Smooth muscle cell (in vitro differentiated cells): ENCODE measurements at regions not wholly inside any gene's neighbourhood (a gene's known extent, or its start where the extent isn't known, plus 50 kb on each side); places are given as distances from the start of the nearest gene placed in this dataset.
A peak's percentile ranks its signal among the peaks of the same experiment; 100 is the strongest.

Experiments used
- DNase-seq: peaks from one replicate; lab custom pipeline; 2025; ENCODE audit not compliant: unreplicated experiment; lab: John Stamatoyannopoulos, UW
- H2AFZ ChIP-seq: fragments of 200-600 bp; sonication (generic); 2 replicates; pipeline ENCODE4 v1.6.0; 2016; ENCODE audit warnings: antibody characterized with exemption, low read depth, mild to moderate bottlenecking
- H3F3A ChIP-seq: fragments of 200-600 bp; sonication (generic); 2 replicates; pipeline ENCODE4 v1.6.0; 2017; ENCODE audit warnings: antibody characterized with exemption, low read depth
- H3K27ac ChIP-seq: fragments of 200-600 bp; sonication (generic); 2 replicates; pipeline ENCODE4 v1.5.1; 2016; ENCODE audit warnings: low read depth, mild to moderate bottlenecking
- H3K27me3 ChIP-seq: fragments of 200-600 bp; sonication (generic); 2 replicates; pipeline ENCODE4 v1.6.1; 2016; ENCODE audit warnings: low read depth, mild to moderate bottlenecking
- H3K36me3 ChIP-seq: fragments of 200-600 bp; sonication (generic); 2 replicates; pipeline ENCODE4 v1.5.1; 2016; ENCODE audit warnings: low read depth
- H3K4me1 ChIP-seq: fragments of 200-600 bp; sonication (generic); 2 replicates; pipeline ENCODE4 v1.5.1; 2016; ENCODE audit warnings: low read depth
- H3K4me2 ChIP-seq: fragments of 200-600 bp; sonication (generic); 2 replicates; pipeline ENCODE4 v1.6.0; 2016; ENCODE audit warnings: mild to moderate bottlenecking
- H3K4me3 ChIP-seq: fragments of 200-600 bp; sonication (generic); 2 replicates; pipeline ENCODE4 v1.5.1; 2016; ENCODE audit warnings: mild to moderate bottlenecking
- H3K79me2 ChIP-seq: fragments of 200-600 bp; sonication (generic); 2 replicates; pipeline ENCODE4 v1.6.0; 2016; ENCODE audit warnings: low read depth, mild to moderate bottlenecking
- H3K9ac ChIP-seq: fragments of 200-600 bp; sonication (generic); 2 replicates; pipeline ENCODE4 v1.6.0; 2016; ENCODE audit warnings: low read depth
- H3K9me3 ChIP-seq: fragments of 200-600 bp; sonication (generic); replicated peaks from 2 replicates; pipeline ENCODE4 v1.5.1; 2016; ENCODE audit warnings: low read depth
- H4K20me1 ChIP-seq: fragments of 200-600 bp; sonication (generic); 2 replicates; pipeline ENCODE4 v1.6.0; 2016; ENCODE audit warnings: low read depth
- CTCF ChIP-seq: fragments of 200-600 bp; sonication (generic); IDR thresholded peaks from 2 replicates; pipeline ENCODE4 v1.5.1; 2017; ENCODE audit warnings: borderline replicate concordance, mild to moderate bottlenecking, antibody characterized with exemption; ENCODE audit not compliant: insufficient read depth, poor library complexity, severe bottlenecking
- WGBS: methylation state at CpG from one replicate; pipeline ENCODE4 v1.1.7; 2016; ENCODE audit warnings: low lambda C conversion rate; 5-methylcytosine and 5-hydroxymethylcytosine counted together

GRCh38 chr2:12536976-12537375, 179.8 kb upstream of the TRIB2 start:
- Histone ChIP-seq H3K9me3 (no peaks in the 10 kb centered on the region), H4K20me1 (no peaks in the 10 kb centered on the region), H3K36me3 (no peaks in the 10 kb centered on the region), H3K79me2 (no peaks in the 10 kb centered on the region), H3K4me3 (no peak overlapping the region), H3K27me3 (no peaks in the 10 kb centered on the region), H2AFZ (peak overlapping the region; percentile 44), H3K9ac (no peak overlapping the region), H3F3A (peaks cover 5% of the 10 kb centered on the region), H3K4me1 (peaks cover 20% of the 10 kb centered on the region), H3K4me2 (peak overlapping the region; percentile 43), H3K27ac (peak overlapping the region; percentile 41)
- no peak for TF ChIP-seq CTCF
- WGBS: 43% methylated on average over 4 of the region's 4 CpGs
- no peak for DNase-seq

GRCh38 chr2:12538138-12538694, 178.5 kb upstream of the TRIB2 start:
- H3K36me3 ChIP-seq: no peaks in the 10 kb centered on the region
- no peak overlapping the region for H3K9ac ChIP-seq
- no peaks in the 10 kb centered on the region for H3K27me3 ChIP-seq
- no peak for DNase-seq
- no peak overlapping the region for H3K27ac ChIP-seq
- no peaks in the 10 kb centered on the region for H3K9me3 ChIP-seq
- TF ChIP-seq CTCF: no peak
- peaks cover 20% of the 10 kb centered on the region for H3K4me1 ChIP-seq
- H3K4me3 ChIP-seq: no peak overlapping the region
- no peak overlapping the region for H2AFZ ChIP-seq
- no peaks in the 10 kb centered on the region for H3K79me2 ChIP-seq
- WGBS: 79% methylated on average over 3 of the region's 3 CpGs
- H3F3A ChIP-seq: no peaks in the 10 kb centered on the region
- H4K20me1 ChIP-seq: no peaks in the 10 kb centered on the region
- no peak overlapping the region for H3K4me2 ChIP-seq

- no peak for TF ChIP-seq CTCF
- Histone ChIP-seq H3K9ac (no peak overlapping the region), H3K27me3 (no peaks in the 10 kb centered on the region), H3K9me3 (no peaks in the 10 kb centered on the region), H3K4me2 (no peak overlapping the region), H4K20me1 (no peaks in the 10 kb centered on the region), H3K27ac (no peak overlapping the region), H3K79me2 (no peaks in the 10 kb centered on the region), H3K36me3 (no peaks in the 10 kb centered on the region), H3K4me3 (no peak overlapping the region), H3F3A (no peaks in the 10 kb centered on the region), H2AFZ (no peak overlapping the region), H3K4me1 (peaks cover 12% of the 10 kb centered on the region)
- 96% methylated on average over 9 of the region's 9 CpGs for WGBS
- DNase-seq: no peak
Measured at GRCh38 chr2:12539336-12539735, 177.4 kb upstream of the TRIB2 start.
